ENCODE measurements at regions not wholly inside any gene's neighbourhood (a gene's known extent, or its start where the extent isn't known, plus 50 kb on each side); places are given as distances from the start of the nearest gene placed in this dataset.

DNA sequence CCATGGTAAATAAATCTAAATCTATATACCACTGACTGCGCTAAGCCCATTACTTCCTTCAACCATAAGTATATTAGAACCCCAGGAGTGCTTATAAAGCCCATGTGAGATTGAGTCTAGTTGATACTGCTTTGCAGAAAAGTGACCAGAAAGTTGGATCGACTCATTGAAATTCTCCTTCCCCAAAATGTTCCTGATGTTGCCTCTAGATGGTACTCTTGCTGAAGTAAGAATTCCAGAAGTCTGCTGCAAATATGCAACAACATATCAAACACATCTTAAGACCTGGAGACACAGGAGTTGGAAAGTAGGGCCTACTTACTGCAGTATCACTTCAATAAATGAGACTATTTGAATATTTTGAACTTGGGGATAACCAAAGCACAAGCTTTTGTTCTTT is 550.8 kb downstream of the IPMK start:
- no peak for DNase-seq (ENCODE audit: low read depth, low spot score)
- ChIA-PET CTCF (interaction anchor here (0.9 to 3.8 kb wide), 8 partner anchors 10 to 436 kb away, joined by 3 to 31 read pairs (median 4); no protein-coding TSS in a partner anchor), POLR2A (no interaction called here)
- H3K4me3 ChIP-seq (ENCODE audit: low read depth, low read length): no peak overlapping the region
- TF ChIP-seq, protein P1, sequence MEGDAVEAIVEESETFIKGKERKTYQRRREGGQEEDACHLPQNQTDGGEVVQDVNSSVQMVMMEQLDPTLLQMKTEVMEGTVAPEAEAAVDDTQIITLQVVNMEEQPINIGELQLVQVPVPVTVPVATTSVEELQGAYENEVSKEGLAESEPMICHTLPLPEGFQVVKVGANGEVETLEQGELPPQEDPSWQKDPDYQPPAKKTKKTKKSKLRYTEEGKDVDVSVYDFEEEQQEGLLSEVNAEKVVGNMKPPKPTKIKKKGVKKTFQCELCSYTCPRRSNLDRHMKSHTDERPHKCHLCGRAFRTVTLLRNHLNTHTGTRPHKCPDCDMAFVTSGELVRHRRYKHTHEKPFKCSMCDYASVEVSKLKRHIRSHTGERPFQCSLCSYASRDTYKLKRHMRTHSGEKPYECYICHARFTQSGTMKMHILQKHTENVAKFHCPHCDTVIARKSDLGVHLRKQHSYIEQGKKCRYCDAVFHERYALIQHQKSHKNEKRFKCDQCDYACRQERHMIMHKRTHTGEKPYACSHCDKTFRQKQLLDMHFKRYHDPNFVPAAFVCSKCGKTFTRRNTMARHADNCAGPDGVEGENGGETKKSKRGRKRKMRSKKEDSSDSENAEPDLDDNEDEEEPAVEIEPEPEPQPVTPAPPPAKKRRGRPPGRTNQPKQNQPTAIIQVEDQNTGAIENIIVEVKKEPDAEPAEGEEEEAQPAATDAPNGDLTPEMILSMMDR (IDR thresholded peaks at IDR 0.05; ENCODE audit: insufficient read depth, low read length, missing control alignments): peak; percentile 28

DNA sequence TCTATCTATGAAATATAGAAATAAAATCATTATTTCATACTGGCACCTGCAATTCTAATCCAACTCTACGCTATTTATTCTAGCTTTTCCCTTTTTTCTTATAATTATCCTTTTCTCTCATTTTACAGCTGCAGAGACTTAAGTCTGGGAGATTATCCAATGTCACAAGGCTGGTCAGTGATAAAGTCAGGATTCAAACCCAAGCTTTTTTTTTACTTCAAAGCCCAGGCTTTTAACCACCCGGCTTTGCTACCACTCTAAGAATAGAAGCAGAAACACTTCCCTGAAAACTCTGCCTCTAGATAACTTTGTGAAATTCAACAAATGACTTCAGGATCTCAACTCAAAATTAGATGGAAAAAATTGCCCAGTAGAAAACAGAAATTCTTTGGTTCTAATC is 552.5 kb downstream of the IPMK start:
- H3K4me3 ChIP-seq (ENCODE audit: low read depth, low read length): no peak overlapping the region
- TF ChIP-seq, protein P1 (IDR thresholded peaks at IDR 0.05; ENCODE audit: insufficient read depth, low read length, missing control alignments): no peak
- ChIA-PET POLR2A (no interaction called here), CTCF (interaction anchor here (0.6 to 3.8 kb wide), 2 partner anchors 344 to 350 kb away, joined by 3 to 31 read pairs; no protein-coding TSS in a partner anchor)
- no peak for DNase-seq (ENCODE audit: low read depth, low spot score)

DNA sequence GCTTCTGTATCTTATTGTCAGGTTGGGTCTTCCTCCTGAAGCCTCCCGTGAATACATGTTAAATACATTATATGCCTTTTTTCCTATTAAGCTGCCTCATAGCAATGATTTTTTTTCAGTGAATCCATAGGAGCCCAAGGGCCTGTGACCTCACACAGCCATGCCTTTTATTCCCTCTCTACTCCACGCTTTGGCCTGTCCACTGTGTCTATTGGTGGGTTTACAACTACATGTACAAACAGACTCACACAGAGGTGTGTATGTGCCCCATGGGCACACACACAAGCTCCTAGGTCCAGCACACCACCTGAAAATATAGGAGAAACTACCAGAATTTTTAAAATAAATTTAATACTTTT is 560.4 kb downstream of the IPMK start:
- POLR2A ChIA-PET: no interaction called here

DNA sequence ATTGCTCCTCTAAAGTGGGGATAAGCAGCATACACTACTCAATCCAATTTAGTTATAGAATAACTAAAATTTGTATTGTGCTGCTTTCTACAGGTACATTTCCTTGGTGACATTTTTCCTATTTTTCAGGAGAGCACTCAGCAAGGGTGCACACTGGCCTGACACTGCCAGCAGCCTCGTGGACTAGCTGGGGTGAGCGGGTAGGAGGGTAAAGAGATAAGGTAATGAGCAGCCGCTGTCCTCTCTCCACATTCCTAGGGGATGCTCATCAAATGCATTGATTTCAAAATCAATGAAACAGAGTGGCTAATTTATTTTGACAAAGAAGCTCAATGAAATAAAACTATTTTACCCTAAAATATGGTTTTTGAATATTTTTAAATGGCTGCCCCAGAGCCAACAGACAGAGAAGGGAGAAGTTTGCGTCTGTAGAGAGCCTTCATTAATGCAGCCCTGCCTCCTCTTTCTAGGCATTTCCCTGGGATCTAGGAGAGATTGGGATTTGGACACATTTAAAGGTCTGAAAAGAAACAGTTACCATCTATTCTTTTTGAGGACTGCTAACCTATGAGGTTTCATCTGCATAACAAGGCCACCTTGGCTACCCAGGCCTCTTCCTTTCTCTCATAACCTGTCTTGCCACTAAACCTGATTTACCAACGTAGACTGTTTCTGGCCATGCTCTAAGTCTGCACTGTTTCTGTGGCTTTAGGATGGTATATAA is 561.0 kb downstream of the IPMK start:
- ChIA-PET CTCF (interaction anchor here (1.1 kb wide), 1 partner anchor 10 kb away, joined by 5 read pairs; no protein-coding TSS in a partner anchor), POLR2A (no interaction called here)
- no peak for DNase-seq (ENCODE audit: low read depth, low spot score)
- H3K4me3 ChIP-seq (ENCODE audit: low read depth, low read length): no peak overlapping the region
- TF ChIP-seq, protein P1 (IDR thresholded peaks at IDR 0.05; ENCODE audit: insufficient read depth, low read length, missing control alignments): no peak

More for the DNA sequence above, 560.4 kb downstream of the IPMK start:
- TF ChIP-seq, protein P1 (IDR thresholded peaks at IDR 0.05; ENCODE audit: insufficient read depth, low read length, missing control alignments): no peak
- DNase-seq (ENCODE audit: low read depth, low spot score): no peak
- no peak overlapping the region for H3K4me3 ChIP-seq (ENCODE audit: low read depth, low read length)
- CTCF ChIA-PET: interaction anchor here (1.1 kb wide), 1 partner anchor 9 kb away, joined by 5 read pairs; no protein-coding TSS in a partner anchor

DNA sequence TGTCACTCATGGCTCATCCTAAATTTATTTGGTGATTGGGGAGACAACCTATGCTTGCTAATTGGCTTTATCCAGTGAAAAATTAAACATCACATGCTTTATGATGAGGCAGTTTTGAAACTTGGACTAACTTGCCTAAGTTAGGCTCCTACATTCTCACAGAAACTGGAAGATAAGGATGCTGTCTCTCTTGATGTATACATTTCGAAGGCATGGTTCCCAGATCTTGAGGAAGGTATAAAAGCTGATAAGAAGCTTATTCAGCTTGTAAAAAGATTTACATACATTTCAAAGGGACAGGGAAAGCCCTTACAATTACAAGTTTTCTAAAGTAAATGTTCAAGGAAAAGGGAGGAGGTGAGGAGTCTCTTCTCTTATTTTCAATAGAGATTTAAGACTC is 561.7 kb downstream of the IPMK start:
- no peak overlapping the region for H3K4me3 ChIP-seq (ENCODE audit: low read depth, low read length)
- POLR2A ChIA-PET: no interaction called here
- CTCF ChIA-PET: interaction anchor here (1.1 kb wide), 1 partner anchor 10 kb away, joined by 5 read pairs; no protein-coding TSS in a partner anchor

DNA sequence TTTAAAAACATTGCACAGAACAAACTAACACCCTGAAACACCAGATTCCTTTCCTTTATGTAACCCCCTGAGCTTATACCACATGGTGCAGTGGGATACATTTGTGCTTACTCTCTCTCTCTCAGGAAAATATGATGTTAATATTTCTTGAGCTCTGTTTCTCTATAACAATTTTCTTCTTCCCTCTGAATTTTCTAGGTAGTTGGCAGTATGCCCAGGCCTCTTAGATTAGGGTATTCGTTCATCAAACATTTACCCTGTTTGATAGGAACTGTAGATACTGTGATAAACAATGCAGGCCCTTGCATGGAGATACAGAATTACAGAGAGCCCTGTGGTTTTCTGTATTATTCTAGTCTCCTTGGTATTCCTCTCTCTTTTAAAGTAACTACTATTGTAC is 567.8 kb downstream of the IPMK start:
- TF ChIP-seq, protein P1 (IDR thresholded peaks at IDR 0.05; ENCODE audit: insufficient read depth, low read length, missing control alignments): no peak
- ChIA-PET POLR2A (no interaction called here), CTCF (no interaction called here)
- DNase-seq (ENCODE audit: low read depth, low spot score): no peak
- H3K4me3 ChIP-seq (ENCODE audit: low read depth, low read length): no peak overlapping the region

More for the DNA sequence above, 561.7 kb downstream of the IPMK start:
- DNase-seq (ENCODE audit: low read depth, low spot score): no peak
- TF ChIP-seq, protein P1 (IDR thresholded peaks at IDR 0.05; ENCODE audit: insufficient read depth, low read length, missing control alignments): no peak
